ENCODE measurements at regions not wholly inside any gene's neighbourhood (a gene's known extent, or its start where the extent isn't known, plus 50 kb on each side); places are given as distances from the start of the nearest gene placed in this dataset.

GRCh38 chr3:182462152-182462551 lies 331.2 kb upstream of the ATP11B start:
- TF ChIP-seq ZFX (IDR thresholded peaks at IDR 0.05): no peak
- TF ChIP-seq, protein P1, sequence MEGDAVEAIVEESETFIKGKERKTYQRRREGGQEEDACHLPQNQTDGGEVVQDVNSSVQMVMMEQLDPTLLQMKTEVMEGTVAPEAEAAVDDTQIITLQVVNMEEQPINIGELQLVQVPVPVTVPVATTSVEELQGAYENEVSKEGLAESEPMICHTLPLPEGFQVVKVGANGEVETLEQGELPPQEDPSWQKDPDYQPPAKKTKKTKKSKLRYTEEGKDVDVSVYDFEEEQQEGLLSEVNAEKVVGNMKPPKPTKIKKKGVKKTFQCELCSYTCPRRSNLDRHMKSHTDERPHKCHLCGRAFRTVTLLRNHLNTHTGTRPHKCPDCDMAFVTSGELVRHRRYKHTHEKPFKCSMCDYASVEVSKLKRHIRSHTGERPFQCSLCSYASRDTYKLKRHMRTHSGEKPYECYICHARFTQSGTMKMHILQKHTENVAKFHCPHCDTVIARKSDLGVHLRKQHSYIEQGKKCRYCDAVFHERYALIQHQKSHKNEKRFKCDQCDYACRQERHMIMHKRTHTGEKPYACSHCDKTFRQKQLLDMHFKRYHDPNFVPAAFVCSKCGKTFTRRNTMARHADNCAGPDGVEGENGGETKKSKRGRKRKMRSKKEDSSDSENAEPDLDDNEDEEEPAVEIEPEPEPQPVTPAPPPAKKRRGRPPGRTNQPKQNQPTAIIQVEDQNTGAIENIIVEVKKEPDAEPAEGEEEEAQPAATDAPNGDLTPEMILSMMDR (conservative IDR thresholded peaks at IDR 0.05): no peak

Measured in C4-2B (cell line).